Glutamatergic neuron (in vitro differentiated cells): ENCODE measurements at regions not wholly inside any gene's neighbourhood (a gene's known extent, or its start where the extent isn't known, plus 50 kb on each side); places are given as distances from the start of the nearest gene placed in this dataset.

Experiments
- DNase-seq: peaks from one replicate; pipeline ENCODE4 v3.0.0; 2022
- H3K27ac Mint-ChIP-seq: one replicate; pipeline ENCODE4 v1.8.0; 2020; ENCODE audit warnings: mild to moderate bottlenecking, mixed read lengths, inconsistent platforms; ENCODE audit not compliant: unreplicated experiment
- H3K27me3 Mint-ChIP-seq: one replicate; pipeline ENCODE4 v1.8.0; 2020; ENCODE audit warnings: mild to moderate bottlenecking, moderate library complexity, mixed read lengths, inconsistent platforms; ENCODE audit not compliant: unreplicated experiment
- H3K36me3 Mint-ChIP-seq: one replicate; pipeline ENCODE4 v1.8.0; 2020; ENCODE audit warnings: mild to moderate bottlenecking, mixed read lengths, inconsistent platforms; ENCODE audit not compliant: unreplicated experiment
- H3K4me1 Mint-ChIP-seq: one replicate; pipeline ENCODE4 v1.8.0; 2020; ENCODE audit warnings: mild to moderate bottlenecking, low read depth, mixed read lengths, inconsistent platforms; ENCODE audit not compliant: unreplicated experiment
- H3K4me3 Mint-ChIP-seq: one replicate; pipeline ENCODE4 v1.8.0; 2020; ENCODE audit warnings: mild to moderate bottlenecking, mixed read lengths, inconsistent platforms; ENCODE audit not compliant: unreplicated experiment
- H3K9me3 Mint-ChIP-seq: one replicate; pipeline ENCODE4 v1.8.0; 2020; ENCODE audit warnings: mild to moderate bottlenecking, moderate library complexity, mixed read lengths, inconsistent platforms; ENCODE audit not compliant: unreplicated experiment
- TF ChIP-seq, protein P1 (sequence below): fragments of 200-600 bp; sonication (generic); IDR thresholded peaks from one replicate; pipeline ENCODE4 v1.5.0; 2021; ENCODE audit not compliant: partially characterized antibody, unreplicated experiment

- H3K27me3 Mint-ChIP-seq, result peaks cover 2% of the 10 kb centered on the region
- no peaks in the 10 kb centered on the region for H3K9me3 Mint-ChIP-seq
- TF ChIP-seq, protein P1, sequence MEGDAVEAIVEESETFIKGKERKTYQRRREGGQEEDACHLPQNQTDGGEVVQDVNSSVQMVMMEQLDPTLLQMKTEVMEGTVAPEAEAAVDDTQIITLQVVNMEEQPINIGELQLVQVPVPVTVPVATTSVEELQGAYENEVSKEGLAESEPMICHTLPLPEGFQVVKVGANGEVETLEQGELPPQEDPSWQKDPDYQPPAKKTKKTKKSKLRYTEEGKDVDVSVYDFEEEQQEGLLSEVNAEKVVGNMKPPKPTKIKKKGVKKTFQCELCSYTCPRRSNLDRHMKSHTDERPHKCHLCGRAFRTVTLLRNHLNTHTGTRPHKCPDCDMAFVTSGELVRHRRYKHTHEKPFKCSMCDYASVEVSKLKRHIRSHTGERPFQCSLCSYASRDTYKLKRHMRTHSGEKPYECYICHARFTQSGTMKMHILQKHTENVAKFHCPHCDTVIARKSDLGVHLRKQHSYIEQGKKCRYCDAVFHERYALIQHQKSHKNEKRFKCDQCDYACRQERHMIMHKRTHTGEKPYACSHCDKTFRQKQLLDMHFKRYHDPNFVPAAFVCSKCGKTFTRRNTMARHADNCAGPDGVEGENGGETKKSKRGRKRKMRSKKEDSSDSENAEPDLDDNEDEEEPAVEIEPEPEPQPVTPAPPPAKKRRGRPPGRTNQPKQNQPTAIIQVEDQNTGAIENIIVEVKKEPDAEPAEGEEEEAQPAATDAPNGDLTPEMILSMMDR, result no peak
- no peak overlapping the region for H3K27ac Mint-ChIP-seq
- DNase-seq, result no peak
- no peaks in the 10 kb centered on the region for H3K4me1 Mint-ChIP-seq
- no peak overlapping the region for H3K4me3 Mint-ChIP-seq
- no peaks in the 10 kb centered on the region for H3K36me3 Mint-ChIP-seq
Observed at GRCh38 chr1:58033311-58033710, 513.2 kb downstream of the OMA1 start.

GRCh38 chr1:58032611-58033073 lies 513.9 kb downstream of the OMA1 start:
- H3K9me3 Mint-ChIP-seq, result no peaks in the 10 kb centered on the region
- DNase-seq, result no peak
- no peaks in the 10 kb centered on the region for H3K4me1 Mint-ChIP-seq
- no peak overlapping the region for H3K27ac Mint-ChIP-seq
- peaks cover 1% of the 10 kb centered on the region for H3K27me3 Mint-ChIP-seq
- no peak overlapping the region for H3K4me3 Mint-ChIP-seq
- no peaks in the 10 kb centered on the region for H3K36me3 Mint-ChIP-seq
- TF ChIP-seq, protein P1, result no peak

DNA sequence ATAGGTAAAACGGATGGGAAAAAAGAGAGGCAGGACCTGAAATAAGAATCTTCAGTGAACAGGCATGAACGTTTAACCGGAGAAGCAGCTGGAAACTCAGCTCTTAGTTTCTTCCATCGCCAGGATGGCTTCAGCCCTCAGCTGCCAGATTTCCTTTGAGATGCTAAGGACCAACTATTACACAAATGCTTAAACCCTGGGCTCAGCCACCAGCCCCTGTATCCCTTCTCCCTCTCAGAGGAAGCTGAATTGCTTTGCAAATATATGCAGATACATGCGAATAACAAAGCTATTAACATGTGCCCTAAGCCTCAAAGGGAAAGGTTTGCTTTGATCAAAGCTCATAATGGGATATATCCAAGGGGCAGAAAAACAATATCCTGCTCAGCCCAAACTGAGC lies 515.1 kb downstream of the OMA1 start:
- H3K27me3 Mint-ChIP-seq, result no peaks in the 10 kb centered on the region
- TF ChIP-seq, protein P1, result no peak
- no peak overlapping the region for H3K4me3 Mint-ChIP-seq
- no peaks in the 10 kb centered on the region for H3K9me3 Mint-ChIP-seq
- no peak overlapping the region for H3K27ac Mint-ChIP-seq
- no peak for DNase-seq
- no peaks in the 10 kb centered on the region for H3K4me1 Mint-ChIP-seq
- no peaks in the 10 kb centered on the region for H3K36me3 Mint-ChIP-seq

DNA sequence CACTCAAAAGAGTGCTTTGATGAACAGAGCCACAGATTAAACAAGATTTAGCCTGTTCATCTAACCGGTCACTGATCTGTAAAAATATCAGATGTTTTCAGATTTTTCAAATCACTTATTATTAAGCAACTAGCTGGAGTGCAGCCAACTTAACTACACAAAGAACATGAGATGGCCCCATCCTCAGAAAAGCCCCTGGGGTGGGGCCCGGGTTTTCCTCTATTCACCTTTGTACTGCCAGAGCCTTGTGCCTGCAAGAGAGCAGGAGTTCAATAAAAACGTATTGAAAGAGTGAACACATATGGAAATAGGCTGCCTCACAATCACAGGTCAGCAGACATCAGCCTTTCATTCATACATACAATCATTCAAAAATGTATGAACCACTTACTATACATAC lies 516.1 kb downstream of the OMA1 start:
- no peaks in the 10 kb centered on the region for H3K36me3 Mint-ChIP-seq

DNA sequence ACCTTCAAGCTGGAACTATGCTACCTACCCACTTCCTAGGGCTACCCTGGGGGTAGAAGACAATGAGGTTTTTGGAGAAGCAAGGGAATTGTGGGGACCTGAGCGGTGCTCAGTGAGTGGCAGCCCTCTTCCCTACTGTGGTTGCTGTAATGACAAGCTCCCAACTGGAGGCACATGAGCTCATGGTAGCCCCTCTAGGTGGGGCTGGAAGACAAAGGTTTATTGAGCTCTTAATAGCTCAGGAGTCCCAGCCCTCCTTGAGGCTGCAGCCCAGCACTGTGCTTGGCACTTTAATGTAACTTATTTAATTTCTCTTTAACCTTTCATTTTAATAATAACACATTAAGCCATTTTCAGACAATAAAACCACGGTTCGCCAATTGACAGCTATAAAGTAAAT lies 528.9 kb downstream of the OMA1 start:
- Mint-ChIP-seq H3K36me3 (no peaks in the 10 kb centered on the region), H3K9me3 (no peaks in the 10 kb centered on the region), H3K27ac (no peak overlapping the region), H3K4me1 (peaks cover 1% of the 10 kb centered on the region), H3K27me3 (no peaks in the 10 kb centered on the region), H3K4me3 (no peak overlapping the region)
- TF ChIP-seq, protein P1, result no peak
- DNase-seq, result no peak

More for the DNA sequence above, 516.1 kb downstream of the OMA1 start:
- Mint-ChIP-seq H3K27me3 (no peaks in the 10 kb centered on the region), H3K4me3 (no peak overlapping the region), H3K27ac (no peak overlapping the region), H3K4me1 (no peaks in the 10 kb centered on the region), H3K9me3 (no peaks in the 10 kb centered on the region)
- TF ChIP-seq, protein P1, result no peak
- no peak for DNase-seq
